ENCODE measurements at regions not wholly inside any gene's neighbourhood (a gene's known extent, or its start where the extent isn't known, plus 50 kb on each side); places are given as distances from the start of the nearest gene placed in this dataset.
"Not testable (repeated sequence)": the region's sequence is repeated elsewhere in the genome, so short reads cannot be mapped to it uniquely, and the experiment has no call there.

DNA sequence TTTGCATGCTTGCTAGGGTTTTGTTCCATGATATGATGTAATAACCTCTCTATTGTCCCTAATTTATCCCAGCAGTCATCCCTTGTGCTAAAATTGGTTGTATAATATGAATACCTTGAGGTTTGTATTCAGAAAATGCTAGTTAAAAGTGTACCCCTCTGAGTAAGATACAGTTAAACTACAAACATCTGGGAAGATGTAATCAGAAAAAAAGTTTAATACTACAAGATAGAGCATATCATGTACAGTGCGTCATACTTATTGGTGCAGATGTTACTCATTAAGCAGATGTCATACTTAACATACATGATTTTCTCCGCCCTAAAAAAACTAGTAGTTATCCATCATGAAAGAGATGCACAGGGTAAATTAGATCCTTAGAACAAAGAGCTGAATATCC, 336.1 kb upstream of the KCND2 start:
- no CpG with 5 or more reads among the region's 2 CpGs for WGBS
- Histone ChIP-seq H3K27ac (ENCODE audit: low read depth, low read length) (no peak overlapping the region), H3K4me1 (ENCODE audit: insufficient read depth, low read length) (no peaks in the 10 kb centered on the region), H3K36me3 (ENCODE audit: insufficient read depth, low read length) (no peaks in the 10 kb centered on the region), H3K27me3 (ENCODE audit: insufficient read depth, low read length) (no peaks in the 10 kb centered on the region), H3K9ac (ENCODE audit: low read depth, low read length) (no peak overlapping the region), H3K9me3 (ENCODE audit: insufficient read depth, low read depth, low read length) (no peaks in the 10 kb centered on the region), H3K4me3 (ENCODE audit: low read length) (no peak overlapping the region)

GRCh38 chr7:119937745-119938144, 335.2 kb upstream of the KCND2 start:
- no peaks in the 10 kb centered on the region for H3K36me3 ChIP-seq (ENCODE audit: insufficient read depth, low read length)
- 100% methylated on average over 2 of the region's 3 CpGs for WGBS
- H3K27ac ChIP-seq (ENCODE audit: low read depth, low read length), result no peak overlapping the region
- no peak overlapping the region for H3K4me3 ChIP-seq (ENCODE audit: low read length)
- H3K9me3 ChIP-seq (ENCODE audit: insufficient read depth, low read depth, low read length), result no peaks in the 10 kb centered on the region
- no peaks in the 10 kb centered on the region for H3K27me3 ChIP-seq (ENCODE audit: insufficient read depth, low read length)
- H3K4me1 ChIP-seq (ENCODE audit: insufficient read depth, low read length), result no peaks in the 10 kb centered on the region
- no peak overlapping the region for H3K9ac ChIP-seq (ENCODE audit: low read depth, low read length)

DNA sequence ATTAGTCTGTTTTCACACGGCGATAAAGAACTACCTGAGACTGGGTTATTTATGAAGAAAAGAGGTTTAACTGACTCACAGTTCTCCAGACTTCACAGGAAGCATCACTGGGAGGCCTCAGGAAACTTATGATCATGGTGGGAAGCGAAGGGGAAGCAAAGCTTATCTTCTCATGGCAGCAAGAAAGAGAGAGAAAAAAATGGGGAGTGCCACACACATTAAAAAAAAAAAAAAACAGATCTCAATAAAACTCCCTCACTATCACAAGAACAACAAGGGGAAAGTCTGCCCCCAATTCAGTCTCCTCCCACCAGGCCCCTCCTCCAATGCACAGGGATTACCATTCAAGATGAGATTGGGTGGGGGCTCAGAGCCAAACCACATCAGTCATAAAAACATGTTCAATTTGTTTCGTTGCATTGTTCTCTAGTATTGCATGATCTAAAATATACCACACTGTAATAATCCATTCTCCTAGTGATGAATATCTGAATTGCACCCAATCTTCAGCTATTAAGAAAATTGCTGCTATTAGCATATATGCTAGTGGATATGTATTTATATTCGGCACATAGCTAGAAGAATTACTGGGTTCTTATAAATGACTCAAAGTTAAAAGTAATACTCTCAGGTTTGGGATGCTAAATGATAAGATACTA, 328.9 kb upstream of the KCND2 start:
- H3K4me3 ChIP-seq (ENCODE audit: low read length), result no peak overlapping the region
- no peaks in the 10 kb centered on the region for H3K9me3 ChIP-seq (ENCODE audit: insufficient read depth, low read depth, low read length)
- H3K9ac ChIP-seq (ENCODE audit: low read depth, low read length), result no peak overlapping the region
- no peaks in the 10 kb centered on the region for H3K36me3 ChIP-seq (ENCODE audit: insufficient read depth, low read length)
- H3K4me1 ChIP-seq (ENCODE audit: insufficient read depth, low read length), result no peaks in the 10 kb centered on the region
- 93% methylated on average over 5 of the region's 5 CpGs for WGBS
- H3K27ac ChIP-seq (ENCODE audit: low read depth, low read length), result no peak overlapping the region
- no peaks in the 10 kb centered on the region for H3K27me3 ChIP-seq (ENCODE audit: insufficient read depth, low read length)

GRCh38 chr7:119944601-119944972, 328.4 kb upstream of the KCND2 start:
- Histone ChIP-seq H3K27me3 (ENCODE audit: insufficient read depth, low read length) (no peaks in the 10 kb centered on the region), H3K36me3 (ENCODE audit: insufficient read depth, low read length) (no peaks in the 10 kb centered on the region), H3K4me3 (ENCODE audit: low read length) (no peak overlapping the region), H3K9ac (ENCODE audit: low read depth, low read length) (no peak overlapping the region), H3K27ac (ENCODE audit: low read depth, low read length) (no peak overlapping the region), H3K9me3 (ENCODE audit: insufficient read depth, low read depth, low read length) (no peaks in the 10 kb centered on the region), H3K4me1 (ENCODE audit: insufficient read depth, low read length) (no peaks in the 10 kb centered on the region)
- 87% methylated on average over 1 of the region's 1 CpG for WGBS

DNA sequence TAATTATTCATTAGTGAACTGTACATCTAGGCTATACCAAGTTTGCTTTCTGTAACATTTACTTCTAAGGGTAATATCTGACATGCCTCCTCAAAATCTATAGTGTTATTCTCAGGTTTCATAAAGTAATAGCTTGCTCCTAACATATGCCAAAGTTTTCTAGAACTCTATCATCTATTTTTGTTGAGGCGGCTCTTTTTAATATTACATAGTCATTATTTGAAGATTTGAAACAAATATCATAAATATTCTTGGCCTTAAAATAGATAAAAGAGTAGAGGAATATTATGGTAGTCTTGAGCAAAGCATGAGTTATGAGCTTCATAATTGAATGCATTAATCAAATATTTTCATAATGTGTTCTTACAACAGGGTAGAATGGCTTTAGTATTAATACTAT, 327.2 kb upstream of the KCND2 start:
- no peaks in the 10 kb centered on the region for H3K9me3 ChIP-seq (ENCODE audit: insufficient read depth, low read depth, low read length)
- H3K27ac ChIP-seq (ENCODE audit: low read depth, low read length), result no peak overlapping the region
- no CpG with 5 or more reads among the region's 1 CpG for WGBS
- H3K4me1 ChIP-seq (ENCODE audit: insufficient read depth, low read length), result no peaks in the 10 kb centered on the region
- no peak overlapping the region for H3K4me3 ChIP-seq (ENCODE audit: low read length)
- no peaks in the 10 kb centered on the region for H3K27me3 ChIP-seq (ENCODE audit: insufficient read depth, low read length)
- no peak overlapping the region for H3K9ac ChIP-seq (ENCODE audit: low read depth, low read length)
- no peaks in the 10 kb centered on the region for H3K36me3 ChIP-seq (ENCODE audit: insufficient read depth, low read length)

DNA sequence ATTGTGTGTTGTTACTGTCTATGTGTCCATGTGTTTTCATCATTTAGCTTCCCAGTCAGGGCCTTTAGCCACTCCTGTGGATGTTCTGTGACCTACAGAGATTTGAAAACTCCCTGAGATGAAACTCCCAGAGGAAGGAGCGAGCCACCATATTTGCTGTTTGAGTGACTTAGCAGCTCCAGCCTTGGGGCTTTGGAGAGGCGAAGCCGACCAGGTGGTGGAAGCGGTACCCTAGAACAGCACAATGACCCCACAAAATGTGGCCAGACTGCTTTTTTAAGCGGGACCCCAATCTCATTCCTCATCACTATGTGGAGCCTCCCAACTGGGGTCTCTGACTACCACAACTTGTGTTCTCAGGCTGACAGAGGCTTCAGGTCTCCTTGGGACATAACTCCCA, 323.9 kb upstream of the KCND2 start:
- no peaks in the 10 kb centered on the region for H3K27me3 ChIP-seq (ENCODE audit: insufficient read depth, low read length)
- 98% methylated on average over 5 of the region's 5 CpGs for WGBS
- no peak overlapping the region for H3K4me3 ChIP-seq (ENCODE audit: low read length)
- no peaks in the 10 kb centered on the region for H3K36me3 ChIP-seq (ENCODE audit: insufficient read depth, low read length)
- H3K4me1 ChIP-seq (ENCODE audit: insufficient read depth, low read length), result no peaks in the 10 kb centered on the region
- H3K9me3 ChIP-seq (ENCODE audit: insufficient read depth, low read depth, low read length), result no peaks in the 10 kb centered on the region
- no peak overlapping the region for H3K27ac ChIP-seq (ENCODE audit: low read depth, low read length)
- H3K9ac ChIP-seq (ENCODE audit: low read depth, low read length), result no peak overlapping the region

GRCh38 chr7:119950390-119951041, 322.5 kb upstream of the KCND2 start:
- H3K4me3 ChIP-seq (ENCODE audit: low read length); H3K36me3 ChIP-seq (ENCODE audit: insufficient read depth, low read length); H3K27me3 ChIP-seq (ENCODE audit: insufficient read depth, low read length); H3K27ac ChIP-seq (ENCODE audit: low read depth, low read length); H3K9me3 ChIP-seq (ENCODE audit: insufficient read depth, low read depth, low read length); H3K4me1 ChIP-seq (ENCODE audit: insufficient read depth, low read length); H3K9ac ChIP-seq (ENCODE audit: low read depth, low read length): not testable (repeated sequence)
- 96% methylated on average over 30 of the region's 30 CpGs for WGBS

- H3K9ac ChIP-seq (ENCODE audit: low read depth, low read length); H3K27ac ChIP-seq (ENCODE audit: low read depth, low read length); H3K27me3 ChIP-seq (ENCODE audit: insufficient read depth, low read length); H3K36me3 ChIP-seq (ENCODE audit: insufficient read depth, low read length); H3K4me3 ChIP-seq (ENCODE audit: low read length); H3K4me1 ChIP-seq (ENCODE audit: insufficient read depth, low read length); H3K9me3 ChIP-seq (ENCODE audit: insufficient read depth, low read depth, low read length): not testable (repeated sequence)
- WGBS, result 98% methylated on average over 24 of the region's 24 CpGs
Observed at GRCh38 chr7:119951614-119952013, 321.4 kb upstream of the KCND2 start.

- no peak overlapping the region for H3K27ac ChIP-seq (ENCODE audit: low read depth, low read length)
- no peaks in the 10 kb centered on the region for H3K4me1 ChIP-seq (ENCODE audit: insufficient read depth, low read length)
- no peak overlapping the region for H3K4me3 ChIP-seq (ENCODE audit: low read length)
- H3K36me3 ChIP-seq (ENCODE audit: insufficient read depth, low read length), result no peaks in the 10 kb centered on the region
- no peak overlapping the region for H3K9ac ChIP-seq (ENCODE audit: low read depth, low read length)
- no peaks in the 10 kb centered on the region for H3K27me3 ChIP-seq (ENCODE audit: insufficient read depth, low read length)
- H3K9me3 ChIP-seq (ENCODE audit: insufficient read depth, low read depth, low read length), result no peaks in the 10 kb centered on the region
Observed at GRCh38 chr7:119957335-119957734, 315.6 kb upstream of the KCND2 start.

- no peaks in the 10 kb centered on the region for H3K4me1 ChIP-seq (ENCODE audit: insufficient read depth, low read length)
- H3K36me3 ChIP-seq (ENCODE audit: insufficient read depth, low read length), result no peaks in the 10 kb centered on the region
- no peak overlapping the region for H3K4me3 ChIP-seq (ENCODE audit: low read length)
- H3K9ac ChIP-seq (ENCODE audit: low read depth, low read length), result no peak overlapping the region
- no peaks in the 10 kb centered on the region for H3K27me3 ChIP-seq (ENCODE audit: insufficient read depth, low read length)
- H3K27ac ChIP-seq (ENCODE audit: low read depth, low read length), result no peak overlapping the region
- no CpG with 5 or more reads among the region's 1 CpG for WGBS
- no peaks in the 10 kb centered on the region for H3K9me3 ChIP-seq (ENCODE audit: insufficient read depth, low read depth, low read length)
Observed at GRCh38 chr7:119959811-119960210, 313.2 kb upstream of the KCND2 start.

- Histone ChIP-seq H3K4me3 (ENCODE audit: low read length) (no peak overlapping the region), H3K4me1 (ENCODE audit: insufficient read depth, low read length) (no peaks in the 10 kb centered on the region), H3K9ac (ENCODE audit: low read depth, low read length) (no peak overlapping the region), H3K27me3 (ENCODE audit: insufficient read depth, low read length) (no peaks in the 10 kb centered on the region), H3K36me3 (ENCODE audit: insufficient read depth, low read length) (no peaks in the 10 kb centered on the region), H3K27ac (ENCODE audit: low read depth, low read length) (no peak overlapping the region), H3K9me3 (ENCODE audit: insufficient read depth, low read depth, low read length) (no peaks in the 10 kb centered on the region)
Observed at GRCh38 chr7:119963654-119964053, 309.3 kb upstream of the KCND2 start.

GRCh38 chr7:119964065-119964464, 308.9 kb upstream of the KCND2 start:
- Histone ChIP-seq H3K27me3 (ENCODE audit: insufficient read depth, low read length) (no peaks in the 10 kb centered on the region), H3K4me3 (ENCODE audit: low read length) (no peak overlapping the region), H3K36me3 (ENCODE audit: insufficient read depth, low read length) (no peaks in the 10 kb centered on the region), H3K4me1 (ENCODE audit: insufficient read depth, low read length) (no peaks in the 10 kb centered on the region), H3K27ac (ENCODE audit: low read depth, low read length) (no peak overlapping the region), H3K9me3 (ENCODE audit: insufficient read depth, low read depth, low read length) (no peaks in the 10 kb centered on the region), H3K9ac (ENCODE audit: low read depth, low read length) (no peak overlapping the region)

Data from HUES64 (cell line).